HepG2 (cell line): ENCODE measurements at regions not wholly inside any gene's neighbourhood (a gene's known extent, or its start where the extent isn't known, plus 50 kb on each side); places are given as distances from the start of the nearest gene placed in this dataset.
A peak's percentile ranks its signal among the peaks of the same experiment; 100 is the strongest.

Source experiments
- AGO2 ChIP-seq: fragments of 200-400 bp; formaldehyde crosslinking; optimal IDR thresholded peaks from 2 replicates; pipeline ENCODE3; 2017; ENCODE audit warnings: mild to moderate bottlenecking, low read depth, low read length, moderate library complexity
- BCL6 ChIP-seq: IDR thresholded peaks from 2 replicates; pipeline ENCODE4 v1.6.1; 2016; ENCODE audit warnings: missing genetic modification reagents, missing compliant biosample characterization
- DZIP1 ChIP-seq: sonication (generic); formaldehyde crosslinking; IDR thresholded peaks from 2 replicates; pipeline ENCODE4 v1.5.0; 2020; ENCODE audit warnings: mild to moderate bottlenecking, missing genetic modification reagents
- KIAA2018 ChIP-seq: sonication (generic); formaldehyde crosslinking; IDR thresholded peaks from 2 replicates; pipeline ENCODE4 v1.5.0; 2020; ENCODE audit warnings: mild to moderate bottlenecking, missing genetic modification reagents, borderline replicate concordance
- NCOA1 ChIP-seq: sonication (generic); formaldehyde crosslinking; IDR thresholded peaks from 2 replicates; pipeline ENCODE4 v1.9.0; 2021; ENCODE audit warnings: missing genetic modification reagents
- PHF21A ChIP-seq: sonication (generic); formaldehyde crosslinking; IDR thresholded peaks from 2 replicates; pipeline ENCODE4 v1.5.0; 2020; ENCODE audit warnings: mild to moderate bottlenecking, missing genetic modification reagents
- PRMT3 ChIP-seq: sonication (generic); formaldehyde crosslinking; IDR thresholded peaks from 2 replicates; pipeline ENCODE4 v1.8.1; 2022; ENCODE audit warnings: low read depth, mild to moderate bottlenecking, moderate library complexity, missing genetic modification reagents, borderline replicate concordance
- SKI ChIP-seq: fragments of 450-650 bp; IDR thresholded peaks from one replicate; pipeline ENCODE4 v1.6.1; 2018; ENCODE audit warnings: mild to moderate bottlenecking; ENCODE audit not compliant: partially characterized antibody
- SKIL ChIP-seq: sonication (generic); formaldehyde crosslinking; IDR thresholded peaks from 2 replicates; pipeline ENCODE4 v1.8.0; 2022; ENCODE audit warnings: missing genetic modification reagents, mild to moderate bottlenecking, moderate library complexity, borderline replicate concordance
- TBP ChIP-seq: sonication (generic); formaldehyde crosslinking; IDR thresholded peaks from 2 replicates; pipeline ENCODE4 v1.5.0; 2020; ENCODE audit warnings: missing genetic modification reagents
- ZNF232 ChIP-seq: sonication (generic); formaldehyde crosslinking; IDR thresholded peaks from 2 replicates; pipeline ENCODE4 v1.4.0; 2020; ENCODE audit warnings: missing genetic modification reagents, borderline replicate concordance
- ZNF350 ChIP-seq: sonication (generic); formaldehyde crosslinking; IDR thresholded peaks from 2 replicates; pipeline ENCODE4 v1.4.0; 2020; ENCODE audit warnings: mild to moderate bottlenecking, low read depth, missing genetic modification reagents, borderline replicate concordance
- ZNF513 ChIP-seq: sonication (generic); formaldehyde crosslinking; conservative IDR thresholded peaks from 2 replicates; pipeline ENCODE4 v1.5.0; 2020; ENCODE audit warnings: missing genetic modification reagents
- ZNF563 ChIP-seq: sonication (generic); formaldehyde crosslinking; IDR thresholded peaks from 2 replicates; pipeline ENCODE4 v1.8.0; 2022; ENCODE audit warnings: mild to moderate bottlenecking, moderate library complexity, missing genetic modification reagents

GRCh38 chr13:50123862-50124535, 108.8 kb downstream of the KCNRG start (continued):
- TF ChIP-seq ZNF513 (CRISPR knock-in tag) (0 out of 2 replicates have a peak, but pooled peaks have one; percentile 31), DZIP1 (no peak; the same call in 1 of the 2 replicates), ZNF563 (peak; percentile 29; the same call in 1 of the 2 replicates), TBP (CRISPR knock-in tag) (no peak), SKIL (CRISPR knock-in tag) (peak; percentile 45; the same call in 1 of the 2 replicates), KIAA2018 (0 out of 2 replicates have a peak, but pooled peaks have one; percentile 33), SKI (peak; percentile 72), BCL6 (CRISPR knock-in tag) (peak; percentile 47; the same call in 1 of the 2 replicates), PHF21A (CRISPR knock-in tag) (peak; percentile 58), ZNF350 (peak; percentile 12; the same call in 1 of the 2 replicates), PRMT3 (CRISPR knock-in tag) (no peak), NCOA1 (no peak), ZNF232 (CRISPR knock-in tag) (peak; percentile 36; the same call in 1 of the 2 replicates), AGO2 (peak; percentile 92)
